Omental fat pad (tissue), 3 donors: ENCODE measurements at regions not wholly inside any gene's neighbourhood (a gene's known extent, or its start where the extent isn't known, plus 50 kb on each side); places are given as distances from the start of the nearest gene placed in this dataset.
"Not testable (repeated sequence)": the region's sequence is repeated elsewhere in the genome, so short reads cannot be mapped to it uniquely, and the experiment has no call there.

Experiments used
- ATAC-seq: fragments of 150-250 bp; one replicate; pipeline ENCODE4 v1.9.1; 2016; ENCODE audit warnings: mild to moderate bottlenecking, moderate library complexity; ENCODE audit not compliant: low FRiP score
- DNase-seq: peaks from one replicate; pipeline ENCODE4 v3.0.0-alpha.2; 2019; ENCODE audit warnings: low spot score
- TF ChIP-seq, protein P1 (sequence below), 3 donors: fragments of 450-650 bp; IDR thresholded peaks; one replicate each; pipeline ENCODE4 v1.5.1; 2016 to 2017; ENCODE audit warnings: antibody characterized with exemption in 3 of 3, mild to moderate bottlenecking in 3 of 3, moderate library complexity in 2 of 3

DNA sequence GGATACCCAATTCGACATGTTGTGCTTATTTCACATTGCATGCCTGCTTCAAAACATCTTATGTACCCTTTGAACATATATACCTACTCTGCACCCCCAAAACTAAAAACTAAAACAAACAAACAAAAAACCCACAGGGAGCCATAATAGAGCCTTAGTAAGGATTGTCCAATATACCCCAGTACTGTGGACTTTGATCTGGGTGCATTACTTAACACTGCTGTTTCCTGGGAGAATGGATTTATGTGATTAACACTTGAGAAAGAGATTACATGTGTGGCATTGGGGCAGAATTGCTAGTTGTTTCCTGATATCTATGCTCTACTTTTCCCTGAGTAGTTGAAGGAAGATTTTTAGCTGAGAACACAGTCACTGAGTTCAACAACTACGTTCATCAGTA is 583.4 kb upstream of the ROBO1 start:
- ATAC-seq (no peak), DNase-seq (no peak)
- TF ChIP-seq, protein P1, sequence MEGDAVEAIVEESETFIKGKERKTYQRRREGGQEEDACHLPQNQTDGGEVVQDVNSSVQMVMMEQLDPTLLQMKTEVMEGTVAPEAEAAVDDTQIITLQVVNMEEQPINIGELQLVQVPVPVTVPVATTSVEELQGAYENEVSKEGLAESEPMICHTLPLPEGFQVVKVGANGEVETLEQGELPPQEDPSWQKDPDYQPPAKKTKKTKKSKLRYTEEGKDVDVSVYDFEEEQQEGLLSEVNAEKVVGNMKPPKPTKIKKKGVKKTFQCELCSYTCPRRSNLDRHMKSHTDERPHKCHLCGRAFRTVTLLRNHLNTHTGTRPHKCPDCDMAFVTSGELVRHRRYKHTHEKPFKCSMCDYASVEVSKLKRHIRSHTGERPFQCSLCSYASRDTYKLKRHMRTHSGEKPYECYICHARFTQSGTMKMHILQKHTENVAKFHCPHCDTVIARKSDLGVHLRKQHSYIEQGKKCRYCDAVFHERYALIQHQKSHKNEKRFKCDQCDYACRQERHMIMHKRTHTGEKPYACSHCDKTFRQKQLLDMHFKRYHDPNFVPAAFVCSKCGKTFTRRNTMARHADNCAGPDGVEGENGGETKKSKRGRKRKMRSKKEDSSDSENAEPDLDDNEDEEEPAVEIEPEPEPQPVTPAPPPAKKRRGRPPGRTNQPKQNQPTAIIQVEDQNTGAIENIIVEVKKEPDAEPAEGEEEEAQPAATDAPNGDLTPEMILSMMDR (IDR thresholded peaks at IDR 0.05), result no peak

DNA sequence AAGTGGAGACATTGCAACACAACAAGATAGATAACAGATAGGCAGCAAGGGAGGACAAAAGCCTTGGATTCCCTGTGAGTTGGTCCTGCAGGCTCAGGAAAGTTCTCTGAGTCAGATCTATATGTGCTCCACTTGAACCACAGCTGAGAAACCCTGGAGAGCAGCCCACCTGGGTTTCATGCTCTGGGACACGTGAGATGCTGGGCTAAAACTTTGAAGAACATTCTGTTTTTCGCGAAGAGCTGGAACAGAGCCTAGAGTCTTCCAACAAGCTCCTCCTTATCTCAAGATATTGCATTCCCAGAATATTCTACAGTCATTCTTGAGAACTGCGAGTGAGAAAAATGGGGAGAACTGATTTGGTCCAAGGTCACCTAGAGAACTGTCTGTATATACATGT is 583.0 kb upstream of the ROBO1 start:
- ATAC-seq (no peak), DNase-seq (no peak)
- TF ChIP-seq, protein P1 (IDR thresholded peaks at IDR 0.05), result no peak

DNA sequence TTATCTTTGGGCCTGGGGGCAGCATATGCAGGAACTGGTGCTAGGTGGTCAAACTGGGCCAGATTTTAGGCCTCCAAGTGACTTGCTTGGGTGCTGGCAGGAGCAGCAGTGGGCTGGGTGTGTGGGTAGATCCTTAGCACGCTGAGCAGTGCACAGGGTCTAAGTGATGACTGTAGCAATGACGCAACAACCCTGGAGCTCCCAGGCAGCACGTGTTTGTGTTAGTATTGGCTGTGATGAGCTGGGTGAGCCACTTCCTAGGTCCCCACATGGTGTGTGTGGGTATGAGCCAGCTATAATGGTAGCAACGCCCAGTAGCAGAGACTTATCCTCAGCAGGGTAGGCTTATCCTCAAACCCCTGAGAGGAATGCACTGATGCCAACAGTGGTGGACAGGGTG is 570.6 kb upstream of the ROBO1 start:
- TF ChIP-seq, protein P1 (IDR thresholded peaks at IDR 0.05), result no peak
- DNase-seq (no peak), ATAC-seq (no peak)

DNA sequence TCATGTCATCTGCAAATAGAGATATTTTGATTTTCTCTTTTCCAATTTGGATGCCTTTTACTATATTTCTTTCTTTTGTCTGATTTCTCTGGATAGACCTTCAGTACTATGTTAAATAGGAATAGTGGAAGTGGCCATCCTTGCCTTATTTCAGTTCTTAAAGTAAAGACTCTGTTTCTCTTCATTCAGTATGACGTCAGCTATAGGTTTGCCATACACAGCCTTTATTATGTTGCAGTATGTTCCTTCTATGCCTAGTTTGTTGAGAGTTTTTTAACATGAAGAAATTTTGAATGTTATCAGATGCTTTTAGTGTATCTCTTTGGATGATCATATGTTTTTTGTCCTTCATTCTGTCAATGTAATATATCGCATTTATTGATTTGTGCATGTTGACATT is 566.7 kb upstream of the ROBO1 start:
- ATAC-seq, result no peak
- TF ChIP-seq, protein P1 (IDR thresholded peaks at IDR 0.05), result no peak
- no peak for DNase-seq

DNA sequence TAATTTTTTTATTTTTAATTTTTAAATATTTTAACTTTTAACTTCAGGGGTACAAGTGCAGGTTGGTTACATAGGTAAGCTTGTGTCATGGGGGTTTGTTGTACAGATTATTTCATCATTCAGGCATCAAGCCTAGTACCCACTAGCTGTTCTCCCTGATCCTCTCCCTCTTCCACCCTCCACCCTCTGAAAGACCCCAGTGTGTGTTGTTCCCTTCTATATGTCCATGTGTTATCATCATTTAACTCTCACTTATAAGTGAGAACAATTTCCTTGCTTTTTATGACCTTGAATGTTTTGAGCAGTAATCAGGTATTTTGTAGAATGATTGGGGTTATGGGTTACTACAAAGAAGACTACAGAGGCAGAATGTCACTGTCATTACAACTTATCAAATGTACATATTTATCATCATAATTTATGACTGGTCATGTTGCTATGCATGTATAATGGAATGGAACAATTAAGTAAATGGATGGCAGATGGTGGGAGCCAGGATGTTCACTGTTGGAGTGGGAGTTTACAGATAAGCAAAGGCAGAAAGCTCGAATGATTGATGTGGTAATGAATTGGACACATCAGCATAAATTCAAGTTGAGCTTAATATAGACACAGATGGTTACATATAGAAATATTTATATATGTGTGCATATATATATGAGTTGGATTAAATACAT is 563.8 kb upstream of the ROBO1 start:
- ATAC-seq (no peak), DNase-seq (no peak)
- TF ChIP-seq, protein P1 (IDR thresholded peaks at IDR 0.05), result no peak

DNA sequence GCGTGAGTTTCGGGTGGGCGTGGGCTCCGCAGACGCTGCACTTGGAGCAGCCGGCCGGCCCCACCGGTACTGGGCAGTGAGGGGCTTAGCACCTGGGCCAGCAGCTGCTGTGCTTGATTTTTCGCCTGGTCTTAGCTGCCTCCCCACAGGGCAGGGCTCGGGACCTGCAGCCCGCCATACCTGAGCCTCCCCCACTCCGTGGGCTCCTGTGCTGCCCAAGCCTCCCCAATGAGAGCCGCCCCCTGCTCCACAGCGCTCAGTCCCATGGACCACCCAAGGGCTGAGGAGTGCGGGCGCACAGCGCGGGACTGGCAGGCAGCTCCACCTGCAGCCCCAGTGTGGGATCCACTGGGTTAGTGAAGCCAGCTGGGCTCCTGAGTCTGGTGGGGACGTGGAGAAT is 546.7 kb upstream of the ROBO1 start:
- DNase-seq, ATAC-seq: not testable (repeated sequence)

DNA sequence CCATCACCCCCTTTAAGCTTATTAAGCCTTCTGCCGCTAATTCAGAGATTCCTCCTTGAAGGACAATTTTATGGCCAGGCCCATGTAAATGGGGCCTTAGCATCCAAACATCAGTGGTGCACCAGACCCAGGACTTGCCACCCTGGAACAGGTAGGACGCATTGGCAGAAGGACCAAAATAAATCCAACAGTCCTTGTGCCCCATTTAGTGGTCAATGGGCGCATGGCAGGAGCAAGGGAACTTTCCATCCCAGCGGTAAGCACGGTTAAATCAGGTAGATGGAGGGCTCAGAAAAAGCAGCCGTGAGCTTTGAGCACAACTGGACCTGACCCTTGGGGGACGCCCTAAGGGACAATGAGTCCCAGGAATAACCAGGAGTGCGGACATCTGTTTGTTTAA is 540.8 kb upstream of the ROBO1 start:
- TF ChIP-seq, protein P1 (IDR thresholded peaks at IDR 0.05), result no peak
- no peak for ATAC-seq
- DNase-seq, result no peak
